Heart right ventricle (tissue), 16 donors: ENCODE measurements at regions not wholly inside any gene's neighbourhood (a gene's known extent, or its start where the extent isn't known, plus 50 kb on each side); places are given as distances from the start of the nearest gene placed in this dataset.

Experiments
- ATAC-seq, 8 donors: fragments of 200-7000 bp; cut with Tn5 transposase; one replicate each; pipeline ENCODE4 v1.9.1; 2020; ENCODE audit warnings: mild to moderate bottlenecking in 8 of 8, moderate library complexity in 8 of 8, moderate number of reproducible peaks in 1 of 8
- DNase-seq, 2 donors: peaks; one replicate each; pipeline ENCODE4 v3.0.0-alpha.2; 2020
- H3K27ac ChIP-seq, 10 donors: fragments of 200-600 bp; sonication (generic) in 2 of 10; one replicate each; pipeline versions ENCODE4 v1.5.0 to v1.8.0; 2020 to 2022; ENCODE audit warnings: mild to moderate bottlenecking in 3 of 10
- H3K27me3 ChIP-seq, 7 donors: fragments of 200-600 bp; one replicate each; pipeline ENCODE4 v1.8.0; 2021 to 2022; ENCODE audit warnings: mild to moderate bottlenecking in 2 of 7
- H3K36me3 ChIP-seq, 9 donors: fragments of 200-600 bp; sonication (generic) in 1 of 9; one replicate each; pipeline versions ENCODE4 v1.5.0 to v1.8.0; 2020 to 2022; ENCODE audit warnings: mild to moderate bottlenecking in 2 of 9
- H3K4me1 ChIP-seq, 9 donors: fragments of 200-600 bp; sonication (generic) in 1 of 9; one replicate each; pipeline versions ENCODE4 v1.5.0 to v1.8.0; 2020 to 2022; ENCODE audit warnings: mild to moderate bottlenecking in 4 of 9
- H3K4me3 ChIP-seq, 10 donors: fragments of 200-600 bp; sonication (generic) in 2 of 10; one replicate each; pipeline versions ENCODE4 v1.5.0 to v1.8.0; 2020 to 2022; ENCODE audit warnings: mild to moderate bottlenecking in 7 of 10, moderate library complexity in 2 of 10
- H3K9me3 ChIP-seq, 11 donors: fragments of 200-600 bp in 10 of 11; sonication (generic) in 2 of 11; one replicate each; pipeline versions ENCODE4 v1.5.0 to v1.8.0; 2013 to 2022; ENCODE audit warnings: mild to moderate bottlenecking in 2 of 11, control low read depth in 1 of 11, moderate library complexity in 1 of 11
- WGBS, 2 donors: extraction: QIAGEN DNeasy Blood & Tissue Kit; methylation state at CpG; one replicate each; pipeline ENCODE4 v1.1.7; 2013; ENCODE audit warnings: inconsistent platforms in 1 of 2; 5-methylcytosine and 5-hydroxymethylcytosine counted together
- intact Hi-C, 10 donors: fragments of 100-400 bp; cut with DNase I; formaldehyde crosslinking; loops; one replicate each; pipeline versions ENCODE4 v1.11.1 to v1.14.2; 2022
- TF ChIP-seq, protein P1 (sequence below), 9 donors: fragments of 200-600 bp; sonication (generic) in 2 of 9; IDR thresholded peaks; one replicate each; pipeline versions ENCODE4 v1.5.0 to v1.8.0; 2021 to 2022; ENCODE audit warnings: antibody characterized with exemption in 9 of 9, mild to moderate bottlenecking in 5 of 9, moderate library complexity in 1 of 9
- donor health status: Arrhythmogenic right ventricular cardiomyopathy.
- donor health status: ischemic (EF 13 %, LVEDD 7.1; RV severe dilation, severe dysfunction).
- donor health status: healthy with polysubstance abuse.
- donor health status: DM: no; HTN: yes; CAD: no.
- donor health status: DM: no; HTN: no; CAD: no.
- donor health status: ischemic (EF 25% LVEDD 6.9; RV normal size, moderate dysfunction).
- donor health status: ischemic (EF 25% LVEDD 5.7; RV mildly dilated, moderate dysfunction).
- donor health status: healthy.
- donor health status: DM: yes; HTN: yes; CAD: no.
- donor health status: Ischemic cardiomyopathy.
- donor health status: ischemic (EF 35%, LVEDD 5.7; RV mildly dilated, moderate dysfunction).
- donor health status: nonischemic (EF 11% LVEDD 7.7; RV severe dilation, severe dysfunction).
- donor health status: DM: yes; HTN: yes; CAD: no.
- donor health status: PGD.
- donor health status: ischemic (EF 29% LVEDD 5.4; RV normal size, mild dysfunction).
- donor health status: nonischemic (EF 23%, LVEDD 6.1; RV moderate dilation, normal function).

DNA sequence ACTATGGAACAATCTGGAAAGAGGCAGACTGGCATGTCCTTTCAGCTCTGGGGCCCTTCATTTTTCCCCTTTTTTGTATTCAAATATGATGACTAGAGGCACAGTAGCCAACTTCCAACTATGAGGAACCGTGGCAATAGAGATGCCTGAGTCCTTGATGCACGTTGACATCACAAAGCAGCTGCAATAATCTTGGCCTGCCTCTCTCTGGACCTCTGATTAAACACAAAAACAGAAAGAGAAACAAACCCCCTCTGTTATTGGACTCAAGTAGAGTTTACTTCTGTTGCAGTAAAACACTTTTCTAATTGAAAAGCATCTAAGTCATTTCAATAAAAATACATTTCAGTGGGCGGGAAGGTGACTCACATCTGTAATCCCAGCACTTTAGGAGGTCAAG, 122.2 kb upstream of the GRAMD2B start:
- Histone ChIP-seq H3K9me3 (peaks cover 0 to 14% (median 0%) of the 10 kb centered on the region in 11 donors), H3K36me3 (no peaks in the 10 kb centered on the region), H3K4me3 (no peak overlapping the region), H3K27ac (no peak overlapping the region), H3K27me3 (no peaks in the 10 kb centered on the region), H3K4me1 (no peaks in the 10 kb centered on the region)
- TF ChIP-seq, protein P1, sequence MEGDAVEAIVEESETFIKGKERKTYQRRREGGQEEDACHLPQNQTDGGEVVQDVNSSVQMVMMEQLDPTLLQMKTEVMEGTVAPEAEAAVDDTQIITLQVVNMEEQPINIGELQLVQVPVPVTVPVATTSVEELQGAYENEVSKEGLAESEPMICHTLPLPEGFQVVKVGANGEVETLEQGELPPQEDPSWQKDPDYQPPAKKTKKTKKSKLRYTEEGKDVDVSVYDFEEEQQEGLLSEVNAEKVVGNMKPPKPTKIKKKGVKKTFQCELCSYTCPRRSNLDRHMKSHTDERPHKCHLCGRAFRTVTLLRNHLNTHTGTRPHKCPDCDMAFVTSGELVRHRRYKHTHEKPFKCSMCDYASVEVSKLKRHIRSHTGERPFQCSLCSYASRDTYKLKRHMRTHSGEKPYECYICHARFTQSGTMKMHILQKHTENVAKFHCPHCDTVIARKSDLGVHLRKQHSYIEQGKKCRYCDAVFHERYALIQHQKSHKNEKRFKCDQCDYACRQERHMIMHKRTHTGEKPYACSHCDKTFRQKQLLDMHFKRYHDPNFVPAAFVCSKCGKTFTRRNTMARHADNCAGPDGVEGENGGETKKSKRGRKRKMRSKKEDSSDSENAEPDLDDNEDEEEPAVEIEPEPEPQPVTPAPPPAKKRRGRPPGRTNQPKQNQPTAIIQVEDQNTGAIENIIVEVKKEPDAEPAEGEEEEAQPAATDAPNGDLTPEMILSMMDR (IDR thresholded peaks at IDR 0.05): no peak
- intact Hi-C loops: no loop called here
- no peak for ATAC-seq
- no peak for DNase-seq
- 78 to 79% methylated on average over 3 of the region's 3 CpGs for WGBS, 2 donors

DNA sequence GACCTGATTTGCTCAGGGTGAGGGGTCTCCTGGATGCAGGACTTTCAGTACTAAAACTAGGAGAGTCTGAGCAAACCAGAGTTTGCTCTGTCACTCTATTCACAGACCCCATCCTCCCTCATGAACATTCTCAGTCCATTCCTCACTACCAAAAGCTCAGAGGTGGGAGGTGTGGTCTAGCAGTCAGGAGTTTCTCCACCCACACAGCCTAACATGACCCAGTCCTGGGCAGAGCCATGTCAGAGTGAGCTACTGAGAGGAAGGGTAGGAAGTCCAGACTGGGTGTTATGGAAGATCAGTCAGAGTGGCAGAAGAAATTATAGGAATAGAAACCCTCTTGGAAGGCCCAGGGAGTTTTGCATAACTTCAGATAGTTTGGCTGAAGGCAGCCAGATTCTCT, 113.3 kb upstream of the GRAMD2B start:
- TF ChIP-seq, protein P1 (IDR thresholded peaks at IDR 0.05): no peak
- intact Hi-C loops: no loop called here

DNA sequence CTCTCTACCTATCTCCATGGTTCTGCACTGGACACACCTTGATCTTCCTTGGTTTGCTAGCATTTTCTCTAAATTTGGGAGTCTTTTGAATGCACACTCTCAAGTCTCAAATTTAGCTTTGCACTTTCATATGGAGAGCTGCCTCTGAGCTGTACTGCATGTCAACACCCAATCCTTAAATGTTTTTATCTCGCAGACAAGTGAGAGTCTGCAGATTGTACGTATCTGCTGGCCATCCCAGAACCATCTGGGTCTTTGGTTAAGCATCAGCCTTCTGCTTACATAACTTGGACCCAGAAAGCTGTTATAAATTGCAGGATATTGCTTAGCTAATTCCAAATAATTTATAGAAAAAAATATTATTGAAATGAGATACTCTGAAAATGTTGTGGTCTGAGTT, 111.4 kb upstream of the GRAMD2B start:
- WGBS, 2 donors: 26 to 44% methylated on average over 2 of the region's 2 CpGs
- H3K4me3 ChIP-seq: no peak overlapping the region
- intact Hi-C loops: no loop called here

More for the DNA sequence above, 113.3 kb upstream of the GRAMD2B start:
- Histone ChIP-seq H3K4me3 (no peak overlapping the region), H3K4me1 (peaks cover 0 to 3% (median 0%) of the 10 kb centered on the region in 9 donors), H3K27ac (no peak overlapping the region), H3K36me3 (no peaks in the 10 kb centered on the region), H3K9me3 (peaks cover 0 to 6% (median 0%) of the 10 kb centered on the region in 11 donors), H3K27me3 (no peaks in the 10 kb centered on the region)
- ATAC-seq (no peak), DNase-seq (no peak)

DNA sequence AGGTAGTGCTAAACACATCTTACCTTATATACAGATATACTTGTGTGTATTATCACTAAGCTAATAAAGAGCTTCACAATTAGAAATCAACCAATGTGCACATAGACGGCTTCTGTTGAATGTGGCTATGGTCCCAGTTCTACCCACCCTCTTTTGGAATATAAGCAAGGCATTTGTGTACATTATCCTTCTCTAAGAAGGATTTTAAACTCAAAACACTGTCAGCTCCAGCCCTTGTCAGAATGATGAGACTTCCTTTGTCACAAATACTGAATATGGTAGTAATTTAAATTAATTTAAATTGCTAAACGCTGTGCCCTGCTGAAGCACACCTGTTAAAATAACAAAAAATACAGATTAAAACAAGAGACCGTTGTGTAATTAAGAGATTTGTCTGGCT, 107.9 kb upstream of the GRAMD2B start:
- Histone ChIP-seq H3K4me1 (peaks cover 0 to 3% (median 0%) of the 10 kb centered on the region in 9 donors), H3K27me3 (no peaks in the 10 kb centered on the region), H3K27ac (no peak overlapping the region), H3K9me3 (no peaks in the 10 kb centered on the region), H3K36me3 (no peaks in the 10 kb centered on the region), H3K4me3 (no peak overlapping the region)
- intact Hi-C loops: no loop called here
- 84% methylated on average over 3 of the region's 3 CpGs for WGBS, 2 donors
- TF ChIP-seq, protein P1 (IDR thresholded peaks at IDR 0.05): no peak
- ATAC-seq: no peak
- no peak for DNase-seq

More for the DNA sequence above, 111.4 kb upstream of the GRAMD2B start:
- H3K9me3 ChIP-seq: peaks cover 0 to 5% (median 0%) of the 10 kb centered on the region in 11 donors
- DNase-seq (no peak), ATAC-seq (no peak)
- H3K36me3 ChIP-seq: no peaks in the 10 kb centered on the region
- H3K27me3 ChIP-seq: no peaks in the 10 kb centered on the region
- H3K27ac ChIP-seq: no peak overlapping the region
- peaks cover 0 to 3% (median 0%) of the 10 kb centered on the region in 9 donors for H3K4me1 ChIP-seq
- TF ChIP-seq, protein P1 (IDR thresholded peaks at IDR 0.05): no peak
